ENCODE measurements at regions not wholly inside any gene's neighbourhood (a gene's known extent, or its start where the extent isn't known, plus 50 kb on each side); places are given as distances from the start of the nearest gene placed in this dataset.
"Not testable (repeated sequence)": the region's sequence is repeated elsewhere in the genome, so short reads cannot be mapped to it uniquely, and the experiment has no call there.

DNA sequence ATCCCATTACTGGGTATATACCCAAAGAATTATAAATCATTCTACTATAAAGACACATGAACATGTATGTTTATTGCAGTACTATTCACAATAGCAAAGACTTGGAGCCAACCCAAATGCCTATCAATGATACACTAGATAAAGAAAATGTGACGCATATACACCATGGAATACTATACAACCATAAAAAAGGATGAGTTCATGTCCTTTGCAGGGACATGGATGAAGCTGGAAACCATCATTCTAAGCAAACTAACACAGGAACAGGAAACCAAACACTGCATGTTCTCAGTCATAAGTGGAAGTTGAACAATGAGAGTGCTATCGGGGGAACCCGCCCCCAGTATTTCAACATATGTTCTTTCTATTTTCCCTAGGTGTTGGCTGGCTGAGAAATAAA is 232.0 kb downstream of the ZIC3 start:
- intact Hi-C loops (cut with micrococcal nuclease); H3K36me3 Mint-ChIP-seq; H3K4me3 Mint-ChIP-seq; POLR2A ChIA-PET (ENCODE audit: partially characterized antibody); H3K27ac Mint-ChIP-seq; H3K27ac ChIP-seq (ENCODE audit: low read depth, low read length); H3K9me3 Mint-ChIP-seq; H3K27me3 Mint-ChIP-seq; DNase-seq; H3K4me1 Mint-ChIP-seq; H3K9me3 ChIP-seq (ENCODE audit: control insufficient read depth in 1 of 2, low read length in 2 of 2); CTCF ChIA-PET (ENCODE audit: partially characterized antibody); H3K4me3 ChIP-seq (ENCODE audit: low read length in 2 of 2); H3K27me3 ChIP-seq (ENCODE audit: insufficient read depth, low read length); H3K36me3 ChIP-seq (ENCODE audit: insufficient read depth, low read length); H3K4me1 ChIP-seq (ENCODE audit: insufficient read depth, low read length): not testable (repeated sequence)

DNA sequence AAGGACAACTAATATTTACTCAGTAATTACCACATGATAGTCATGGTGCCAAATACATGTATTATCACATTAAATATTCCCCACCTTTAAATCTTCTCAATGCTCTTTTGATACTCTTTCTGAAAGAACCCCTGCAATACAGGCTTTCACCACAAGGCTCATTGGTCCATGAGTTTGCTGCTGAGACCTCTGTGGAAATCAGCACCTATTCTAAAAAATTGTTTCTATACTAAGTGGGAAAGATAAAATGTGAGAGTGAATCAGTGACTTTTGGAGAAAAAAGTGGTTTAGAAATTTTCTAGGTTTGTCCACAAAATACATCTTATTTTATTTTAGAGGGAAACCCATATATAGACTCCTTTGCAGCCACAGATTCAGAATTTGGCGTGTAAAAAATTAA is 257.3 kb downstream of the ZIC3 start:
- peaks cover 0 to 2% (median 0%) of the 10 kb centered on the region in 8 donors for H3K9me3 Mint-ChIP-seq
- ChIA-PET POLR2A (ENCODE audit: partially characterized antibody) (no interaction called here), CTCF (ENCODE audit: partially characterized antibody) (no interaction called here)
- H3K4me1 ChIP-seq (ENCODE audit: insufficient read depth, low read length): no peaks in the 10 kb centered on the region
- H3K9me3 ChIP-seq (ENCODE audit: control insufficient read depth in 1 of 2, low read length in 2 of 2): no peaks in the 10 kb centered on the region
- no peaks in the 10 kb centered on the region for H3K36me3 ChIP-seq (ENCODE audit: insufficient read depth, low read length)
- H3K27ac ChIP-seq (ENCODE audit: low read depth, low read length): no peak overlapping the region
- no peaks in the 10 kb centered on the region for H3K36me3 Mint-ChIP-seq
- no peaks in the 10 kb centered on the region for H3K4me1 Mint-ChIP-seq
- no peaks in the 10 kb centered on the region for H3K27me3 ChIP-seq (ENCODE audit: insufficient read depth, low read length)
- H3K4me3 Mint-ChIP-seq: no peak overlapping the region
- intact Hi-C loops (cut with micrococcal nuclease): no loop called here
- H3K4me3 ChIP-seq (ENCODE audit: low read length in 2 of 2): no peak overlapping the region
- DNase-seq: no peak
- no peak overlapping the region for H3K27ac Mint-ChIP-seq
- H3K27me3 Mint-ChIP-seq: no peaks in the 10 kb centered on the region

DNA sequence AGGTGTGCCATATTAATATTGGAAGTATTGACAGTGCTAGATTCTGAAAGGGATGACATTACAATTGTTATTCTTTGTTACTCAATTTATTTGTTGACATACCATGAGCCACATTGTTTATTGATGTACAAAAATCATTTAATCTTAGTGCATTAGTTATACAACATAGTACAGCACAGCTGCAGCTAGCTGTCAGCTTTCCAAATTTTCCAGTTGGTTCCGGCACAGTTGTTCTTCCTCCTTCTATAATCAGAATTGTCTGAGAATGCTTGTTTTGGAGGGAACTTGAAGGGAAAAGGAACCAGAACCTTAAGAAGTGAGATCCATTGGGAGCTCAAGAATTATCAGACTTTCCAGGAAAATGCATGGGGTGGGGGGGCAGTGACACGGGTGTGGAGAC is 281.4 kb downstream of the ZIC3 start:
- Mint-ChIP-seq H3K27ac (no peak overlapping the region), H3K36me3 (no peaks in the 10 kb centered on the region), H3K4me3 (no peak overlapping the region), H3K4me1 (no peaks in the 10 kb centered on the region), H3K27me3 (no peaks in the 10 kb centered on the region), H3K9me3 (peaks cover 0 to 2% (median 0%) of the 10 kb centered on the region in 8 donors)
- ChIA-PET CTCF (ENCODE audit: partially characterized antibody) (no interaction called here), POLR2A (ENCODE audit: partially characterized antibody) (no interaction called here)
- DNase-seq: no peak
- intact Hi-C loops (cut with micrococcal nuclease): no loop called here
- H3K9me3 ChIP-seq (ENCODE audit: control insufficient read depth in 1 of 2, low read length in 2 of 2): no peaks in the 10 kb centered on the region
- H3K27ac ChIP-seq (ENCODE audit: low read depth, low read length): no peak overlapping the region
- no peaks in the 10 kb centered on the region for H3K27me3 ChIP-seq (ENCODE audit: insufficient read depth, low read length)
- H3K36me3 ChIP-seq (ENCODE audit: insufficient read depth, low read length): no peaks in the 10 kb centered on the region
- H3K4me1 ChIP-seq (ENCODE audit: insufficient read depth, low read length): no peaks in the 10 kb centered on the region
- H3K4me3 ChIP-seq (ENCODE audit: low read length in 2 of 2): no peak overlapping the region

DNA sequence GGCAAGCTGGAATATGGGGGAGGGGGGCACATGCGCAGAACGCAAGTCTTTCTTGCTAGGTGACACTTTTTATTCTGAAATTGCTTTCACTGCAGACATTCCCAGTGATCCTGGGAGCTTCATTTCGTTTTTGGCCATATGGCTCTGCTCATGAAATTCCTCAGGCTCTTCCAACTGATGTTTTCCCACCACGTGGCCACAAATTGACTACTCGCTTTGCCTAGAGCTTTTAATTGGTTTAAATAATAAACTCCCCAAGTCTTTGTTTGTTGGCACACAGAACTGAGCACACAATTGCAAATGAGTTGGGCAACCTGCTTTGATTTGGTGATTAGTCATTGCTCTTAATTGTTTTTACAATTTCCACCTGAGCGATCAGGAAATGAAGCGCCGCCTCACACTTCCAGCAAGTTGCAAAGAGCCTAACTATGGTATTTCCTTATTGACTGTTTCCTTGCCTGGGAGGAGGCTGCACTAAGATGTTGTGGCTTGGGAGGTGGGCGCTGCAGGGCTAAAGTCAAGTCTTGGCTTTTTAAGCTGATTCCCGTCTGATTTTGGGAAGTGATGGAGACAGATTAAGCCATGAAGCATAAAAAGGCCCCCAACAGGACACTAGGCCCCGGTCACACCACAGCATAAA is 282.5 kb downstream of the ZIC3 start:
- H3K4me1 Mint-ChIP-seq: no peaks in the 10 kb centered on the region
- no peaks in the 10 kb centered on the region for H3K36me3 ChIP-seq (ENCODE audit: insufficient read depth, low read length)
- H3K4me1 ChIP-seq (ENCODE audit: insufficient read depth, low read length): no peaks in the 10 kb centered on the region
- H3K9me3 ChIP-seq (ENCODE audit: control insufficient read depth in 1 of 2, low read length in 2 of 2): no peaks in the 10 kb centered on the region
- ChIA-PET CTCF (ENCODE audit: partially characterized antibody) (no interaction called here), POLR2A (ENCODE audit: partially characterized antibody) (no interaction called here)
- H3K9me3 Mint-ChIP-seq: peaks cover 0 to 2% (median 0%) of the 10 kb centered on the region in 8 donors
- no peak overlapping the region for H3K4me3 Mint-ChIP-seq
- H3K27ac Mint-ChIP-seq: no peak overlapping the region
- H3K27ac ChIP-seq (ENCODE audit: low read depth, low read length): no peak overlapping the region
- DNase-seq: no peak
- intact Hi-C loops (cut with micrococcal nuclease): no loop called here
- no peak overlapping the region for H3K4me3 ChIP-seq (ENCODE audit: low read length in 2 of 2)
- no peaks in the 10 kb centered on the region for H3K27me3 Mint-ChIP-seq
- H3K36me3 Mint-ChIP-seq: no peaks in the 10 kb centered on the region
- H3K27me3 ChIP-seq (ENCODE audit: insufficient read depth, low read length): no peaks in the 10 kb centered on the region

DNA sequence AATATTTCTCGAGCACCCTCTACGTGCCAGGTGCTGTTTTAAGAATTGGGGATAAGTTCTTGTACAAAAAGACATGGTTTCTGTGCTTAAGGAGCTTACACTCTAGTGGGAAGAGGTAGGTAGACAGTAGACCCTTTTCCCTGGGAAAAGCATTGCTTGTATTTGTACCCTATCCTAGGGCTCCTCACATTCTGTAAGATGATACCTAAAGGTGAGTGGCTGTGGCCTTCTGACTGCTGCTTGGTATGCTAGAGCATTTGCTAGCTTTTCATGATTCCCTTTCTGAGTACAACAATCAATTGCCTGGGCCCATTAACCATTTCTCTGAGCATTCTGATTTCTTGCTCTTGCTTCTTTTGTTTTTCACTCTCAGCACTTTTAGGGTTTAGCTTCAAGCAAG is 286.6 kb downstream of the ZIC3 start:
- peaks cover 0 to 4% (median 0%) of the 10 kb centered on the region in 8 donors for H3K9me3 Mint-ChIP-seq
- ChIA-PET POLR2A (ENCODE audit: partially characterized antibody) (no interaction called here), CTCF (ENCODE audit: partially characterized antibody) (interaction anchor here (1.0 kb wide), 1 partner anchor 9 kb away, joined by 3 read pairs; no protein-coding TSS in a partner anchor)

DNA sequence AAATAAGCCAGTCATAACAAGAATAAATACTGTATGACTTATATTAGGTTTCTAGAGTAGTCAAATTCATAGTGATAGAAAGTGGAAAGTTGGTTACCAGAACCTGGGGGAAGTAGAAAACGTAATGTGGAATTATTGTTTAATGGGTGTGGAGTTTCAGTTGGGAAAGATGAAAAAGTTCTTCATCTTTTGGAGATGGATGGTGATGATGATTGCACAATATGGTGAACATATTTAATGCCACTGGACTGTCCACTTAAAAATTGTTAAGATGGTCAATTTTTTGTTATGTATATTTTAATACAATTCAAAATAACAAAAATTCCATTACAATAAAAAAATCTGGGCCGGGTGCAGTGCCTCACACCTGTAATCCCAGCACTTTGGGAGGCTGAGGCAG is 289.6 kb downstream of the ZIC3 start:
- no peak for DNase-seq
- H3K4me1 Mint-ChIP-seq: no peaks in the 10 kb centered on the region
- intact Hi-C loops (cut with micrococcal nuclease): no loop called here

More for the DNA sequence above, 286.6 kb downstream of the ZIC3 start:
- no peaks in the 10 kb centered on the region for H3K36me3 Mint-ChIP-seq
- Histone ChIP-seq H3K27ac (ENCODE audit: low read depth, low read length) (no peak overlapping the region), H3K9me3 (ENCODE audit: control insufficient read depth in 1 of 2, low read length in 2 of 2) (no peaks in the 10 kb centered on the region), H3K4me3 (ENCODE audit: low read length in 2 of 2) (no peak overlapping the region), H3K36me3 (ENCODE audit: insufficient read depth, low read length) (no peaks in the 10 kb centered on the region), H3K27me3 (ENCODE audit: insufficient read depth, low read length) (no peaks in the 10 kb centered on the region), H3K4me1 (ENCODE audit: insufficient read depth, low read length) (no peaks in the 10 kb centered on the region)
- intact Hi-C loops (cut with micrococcal nuclease): no loop called here
- H3K27ac Mint-ChIP-seq: no peak overlapping the region
- H3K4me1 Mint-ChIP-seq: no peaks in the 10 kb centered on the region
- H3K4me3 Mint-ChIP-seq: no peak overlapping the region
- H3K27me3 Mint-ChIP-seq: peaks cover 0 to 2% of the 10 kb centered on the region in 2 donors
- DNase-seq: no peak

DNA sequence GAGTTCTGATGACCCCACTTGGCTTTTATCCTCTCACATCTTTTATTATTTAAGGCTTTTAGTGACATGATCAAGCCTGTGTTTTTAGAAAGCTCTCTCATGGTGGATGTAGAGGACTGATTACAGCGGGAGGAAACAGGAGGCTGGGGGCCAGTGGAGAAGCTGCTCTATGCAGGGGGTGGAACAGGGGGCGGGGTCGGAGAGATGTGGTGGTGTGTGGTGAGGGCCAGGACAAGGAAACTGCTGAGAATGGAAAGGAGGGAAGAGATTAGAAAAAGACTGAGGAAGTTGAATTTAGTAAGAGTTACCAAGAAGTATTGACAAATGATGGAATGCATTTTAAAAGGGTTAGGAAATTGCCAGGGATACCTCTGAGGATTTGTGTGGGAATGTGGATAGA is 292.2 kb downstream of the ZIC3 start:
- H3K36me3 Mint-ChIP-seq: no peaks in the 10 kb centered on the region
- intact Hi-C loops (cut with micrococcal nuclease): no loop called here
- H3K36me3 ChIP-seq (ENCODE audit: insufficient read depth, low read length): no peaks in the 10 kb centered on the region
- H3K9me3 ChIP-seq (ENCODE audit: control insufficient read depth in 1 of 2, low read length in 2 of 2): no peaks in the 10 kb centered on the region
- no peaks in the 10 kb centered on the region for H3K4me1 ChIP-seq (ENCODE audit: insufficient read depth, low read length)
- no peak overlapping the region for H3K4me3 Mint-ChIP-seq
- peaks cover 2% of the 10 kb centered on the region in 2 donors for H3K27me3 Mint-ChIP-seq
- DNase-seq: no peak
- CTCF ChIA-PET (ENCODE audit: partially characterized antibody): no interaction called here
- no peaks in the 10 kb centered on the region for H3K4me1 Mint-ChIP-seq
- H3K27ac Mint-ChIP-seq: no peak overlapping the region
- H3K27me3 ChIP-seq (ENCODE audit: insufficient read depth, low read length): no peaks in the 10 kb centered on the region
- H3K27ac ChIP-seq (ENCODE audit: low read depth, low read length): no peak overlapping the region
- H3K9me3 Mint-ChIP-seq: peaks cover 0 to 4% (median 0%) of the 10 kb centered on the region in 8 donors
- H3K4me3 ChIP-seq (ENCODE audit: low read length in 2 of 2): no peak overlapping the region
- POLR2A ChIA-PET (ENCODE audit: partially characterized antibody): no interaction called here

More for the DNA sequence above, 289.6 kb downstream of the ZIC3 start:
- no peaks in the 10 kb centered on the region for H3K27me3 ChIP-seq (ENCODE audit: insufficient read depth, low read length)
- H3K27me3 Mint-ChIP-seq: peaks cover 2% of the 10 kb centered on the region in 2 donors
- no peak overlapping the region for H3K27ac ChIP-seq (ENCODE audit: low read depth, low read length)
- H3K36me3 ChIP-seq (ENCODE audit: insufficient read depth, low read length): no peaks in the 10 kb centered on the region
- no peaks in the 10 kb centered on the region for H3K36me3 Mint-ChIP-seq
- no peak overlapping the region for H3K4me3 Mint-ChIP-seq
- H3K4me3 ChIP-seq (ENCODE audit: low read length in 2 of 2): no peak overlapping the region
- ChIA-PET POLR2A (ENCODE audit: partially characterized antibody) (no interaction called here), CTCF (ENCODE audit: partially characterized antibody) (no interaction called here)
- H3K9me3 Mint-ChIP-seq: peaks cover 0 to 4% (median 0%) of the 10 kb centered on the region in 8 donors
- H3K27ac Mint-ChIP-seq: no peak overlapping the region
- H3K4me1 ChIP-seq (ENCODE audit: insufficient read depth, low read length): no peaks in the 10 kb centered on the region
- H3K9me3 ChIP-seq (ENCODE audit: control insufficient read depth in 1 of 2, low read length in 2 of 2): no peaks in the 10 kb centered on the region

DNA sequence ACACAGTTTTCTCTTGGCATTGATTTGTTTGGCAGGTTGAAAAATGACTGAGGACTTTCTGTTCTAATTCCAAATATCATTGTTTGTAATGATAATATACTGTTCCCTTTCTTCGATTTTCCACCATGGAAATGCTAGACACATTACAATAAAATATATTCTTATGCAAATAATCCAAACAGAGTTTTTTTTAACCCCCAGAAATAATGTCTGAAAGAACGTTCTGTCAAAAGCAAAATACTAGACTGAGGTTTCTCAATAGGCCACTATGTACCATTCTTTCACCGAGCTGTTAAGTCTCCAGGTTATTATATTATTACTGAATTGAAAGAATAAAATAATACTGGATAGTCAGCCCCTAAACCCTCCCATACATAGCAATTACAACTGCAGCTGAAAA is 312.5 kb downstream of the ZIC3 start:
- Histone ChIP-seq H3K27ac (ENCODE audit: low read depth, low read length) (no peak overlapping the region), H3K4me1 (ENCODE audit: insufficient read depth, low read length) (no peaks in the 10 kb centered on the region), H3K27me3 (ENCODE audit: insufficient read depth, low read length) (no peaks in the 10 kb centered on the region), H3K4me3 (ENCODE audit: low read length in 2 of 2) (no peak overlapping the region), H3K9me3 (ENCODE audit: control insufficient read depth in 1 of 2, low read length in 2 of 2) (no peaks in the 10 kb centered on the region), H3K36me3 (ENCODE audit: insufficient read depth, low read length) (no peaks in the 10 kb centered on the region)
- Mint-ChIP-seq H3K27ac (no peak overlapping the region), H3K4me3 (no peak overlapping the region), H3K27me3 (no peaks in the 10 kb centered on the region), H3K4me1 (no peaks in the 10 kb centered on the region), H3K9me3 (peaks cover 0 to 6% (median 0%) of the 10 kb centered on the region in 8 donors), H3K36me3 (no peaks in the 10 kb centered on the region)
- DNase-seq: no peak
- ChIA-PET POLR2A (ENCODE audit: partially characterized antibody) (no interaction called here), CTCF (ENCODE audit: partially characterized antibody) (no interaction called here)
- intact Hi-C loops (cut with micrococcal nuclease): no loop called here
